Body of pancreas (tissue), 4 donors: ENCODE measurements at regions not wholly inside any gene's neighbourhood (a gene's known extent, or its start where the extent isn't known, plus 50 kb on each side); places are given as distances from the start of the nearest gene placed in this dataset.

ENCODE experiments used
- ATAC-seq: fragments of 150-250 bp; one replicate; pipeline ENCODE4 v1.9.1; 2016
- DNase-seq, 4 donors: peaks; one replicate each; pipeline ENCODE4 v3.0.0-alpha.2; 2019
- H3K27ac ChIP-seq, 4 donors: fragments of 200-600 bp; sonication (generic); 1 replicate in 3 of 4; 2 replicates in 1 of 4; pipeline versions ENCODE4 v1.5.1 to v1.6.1; 2016 to 2019; ENCODE audit warnings: mild to moderate bottlenecking in 1 of 4, mixed read lengths in 1 of 4, moderate library complexity in 1 of 4
- H3K27me3 ChIP-seq, 2 donors: fragments of 200-600 bp; sonication (generic); one replicate each; pipeline ENCODE4 v1.6.0; 2016; ENCODE audit warnings: mild to moderate bottlenecking in 1 of 2
- H3K36me3 ChIP-seq, 2 donors: fragments of 200-600 bp; sonication (generic); replicated peaks in 1 of 2; 2 replicates each; pipeline ENCODE4 v1.5.1; 2016; ENCODE audit warnings: low read depth in 2 of 2; ENCODE audit not compliant: insufficient read depth in 1 of 2
- H3K4me1 ChIP-seq: fragments of 200-600 bp; sonication (generic); one replicate; pipeline ENCODE4 v1.6.0; 2016
- H3K4me3 ChIP-seq, 2 donors: fragments of 200-600 bp; sonication (generic); 1 replicate in 1 of 2; 2 replicates in 1 of 2; pipeline ENCODE4 v1.5.1; 2016 to 2019
- H3K9me3 ChIP-seq, 3 donors: fragments of 200-600 bp; sonication (generic); 1 replicate in 2 of 3; 2 replicates in 1 of 3; pipeline ENCODE4 v1.5.1; 2016
- CTCF ChIP-seq, 7 experiments: fragments of 450-650 bp in 4 of 7; fragments of 200-600 bp in 3 of 7; sonication (generic) in 3 of 7; IDR thresholded peaks; one replicate each; pipeline ENCODE4 v1.5.1; 2016 to 2019; ENCODE audit warnings: antibody characterized with exemption in 7 of 7
- POLR2A ChIP-seq, 3 donors: fragments of 450-650 bp; IDR thresholded peaks; one replicate each; pipeline ENCODE4 v1.6.1; 2016; ENCODE audit warnings: antibody characterized with exemption in 3 of 3, mild to moderate bottlenecking in 2 of 3
- WGBS, 2 donors: methylation state at CpG; one replicate each; pipeline ENCODE4 v1.1.5; 2017; 5-methylcytosine and 5-hydroxymethylcytosine counted together
- intact Hi-C: fragments of 100-400 bp; cut with DNase I; formaldehyde crosslinking; loops from one replicate; pipeline ENCODE4 v1.15.1; 2023

GRCh38 chr16:26252598-26252997 lies 560.8 kb downstream of the HS3ST4 start:
- H3K4me1 ChIP-seq = no peaks in the 10 kb centered on the region
- TF ChIP-seq POLR2A (IDR thresholded peaks at IDR 0.05) = no peak
- no peak for TF ChIP-seq CTCF (IDR thresholded peaks at IDR 0.05)
- H3K36me3 ChIP-seq = no peaks in the 10 kb centered on the region
- no peaks in the 10 kb centered on the region for H3K9me3 ChIP-seq
- ATAC-seq (no peak), DNase-seq (no peak)
- H3K27ac ChIP-seq = no peak overlapping the region
- WGBS, 2 donors = 60 to 80% methylated on average over 4 of the region's 4 CpGs
- intact Hi-C loops = no loop called here
- H3K4me3 ChIP-seq = no peak overlapping the region
- H3K27me3 ChIP-seq = no peaks in the 10 kb centered on the region

GRCh38 chr16:26261621-26262020 lies 569.9 kb downstream of the HS3ST4 start:
- no peak for ATAC-seq
- no peak overlapping the region for H3K27ac ChIP-seq
- no peaks in the 10 kb centered on the region for H3K4me1 ChIP-seq
- intact Hi-C loops = no loop called here
- WGBS, 2 donors = 69 to 80% methylated on average over 2 of the region's 2 CpGs
- DNase-seq = no peak
- H3K4me3 ChIP-seq = no peak overlapping the region
- no peak for TF ChIP-seq POLR2A (IDR thresholded peaks at IDR 0.05)
- no peak for TF ChIP-seq CTCF (IDR thresholded peaks at IDR 0.05)
- H3K9me3 ChIP-seq = no peaks in the 10 kb centered on the region
- H3K36me3 ChIP-seq = no peaks in the 10 kb centered on the region
- no peaks in the 10 kb centered on the region for H3K27me3 ChIP-seq

GRCh38 chr16:26263406-26263805 lies 571.6 kb downstream of the HS3ST4 start:
- H3K9me3 ChIP-seq = no peaks in the 10 kb centered on the region
- intact Hi-C loops = no loop called here
- no peaks in the 10 kb centered on the region for H3K4me1 ChIP-seq
- DNase-seq (no peak), ATAC-seq (no peak)
- no peak overlapping the region for H3K4me3 ChIP-seq
- no peaks in the 10 kb centered on the region for H3K36me3 ChIP-seq
- TF ChIP-seq CTCF (IDR thresholded peaks at IDR 0.05) = no peak
- TF ChIP-seq POLR2A (IDR thresholded peaks at IDR 0.05) = no peak
- no peaks in the 10 kb centered on the region for H3K27me3 ChIP-seq
- 49 to 57% methylated on average over 2 of the region's 2 CpGs for WGBS, 2 donors
- H3K27ac ChIP-seq = no peak overlapping the region

- no peak for DNase-seq
- no peak overlapping the region for H3K27ac ChIP-seq
- H3K9me3 ChIP-seq = no peaks in the 10 kb centered on the region
- H3K4me1 ChIP-seq = no peaks in the 10 kb centered on the region
- no peak for ATAC-seq
- 54 to 67% methylated on average over 3 of the region's 3 CpGs for WGBS, 2 donors
- no peaks in the 10 kb centered on the region for H3K36me3 ChIP-seq
- intact Hi-C loops = no loop called here
- H3K4me3 ChIP-seq = no peak overlapping the region
- TF ChIP-seq POLR2A (IDR thresholded peaks at IDR 0.05) = no peak
- no peak for TF ChIP-seq CTCF (IDR thresholded peaks at IDR 0.05)
- no peaks in the 10 kb centered on the region for H3K27me3 ChIP-seq
These were observed 575.9 kb downstream of the HS3ST4 start for GRCh38 chr16:26267641-26268040.

GRCh38 chr16:26269673-26270072 lies 577.9 kb downstream of the HS3ST4 start:
- intact Hi-C loops = no loop called here
- H3K9me3 ChIP-seq = no peaks in the 10 kb centered on the region
- H3K36me3 ChIP-seq = no peaks in the 10 kb centered on the region
- ATAC-seq = no peak
- H3K4me1 ChIP-seq = no peaks in the 10 kb centered on the region
- no peaks in the 10 kb centered on the region for H3K27me3 ChIP-seq
- TF ChIP-seq POLR2A (IDR thresholded peaks at IDR 0.05) (no peak), CTCF (IDR thresholded peaks at IDR 0.05) (no peak)
- no peak overlapping the region for H3K4me3 ChIP-seq
- DNase-seq = no peak
- H3K27ac ChIP-seq = no peak overlapping the region
